Esophagus squamous epithelium (tissue), 4 donors: ENCODE measurements at regions not wholly inside any gene's neighbourhood (a gene's known extent, or its start where the extent isn't known, plus 50 kb on each side); places are given as distances from the start of the nearest gene placed in this dataset.

ENCODE experiments used
- CTCF ChIP-seq, 6 experiments: fragments of 450-650 bp in 4 of 6; fragments of 200-600 bp in 2 of 6; sonication (generic) in 2 of 6; IDR thresholded peaks; one replicate each; pipeline ENCODE4 v1.5.1; 2016 to 2019; ENCODE audit warnings: antibody characterized with exemption in 6 of 6, mild to moderate bottlenecking in 4 of 6, moderate library complexity in 4 of 6
- POLR2A ChIP-seq, 4 donors: fragments of 450-650 bp; IDR thresholded peaks; one replicate each; pipeline ENCODE4 v1.6.1; 2017; ENCODE audit warnings: antibody characterized with exemption in 4 of 4, mild to moderate bottlenecking in 4 of 4, moderate library complexity in 3 of 4

- TF ChIP-seq CTCF (IDR thresholded peaks at IDR 0.05) (no peak), POLR2A (IDR thresholded peaks at IDR 0.05) (no peak)
Measured at GRCh38 chr10:118963341-118963740, 66.2 kb upstream of the NANOS1 start.
